Stimulated activated CD4-positive, alpha-beta T cell treated with anti-CD3 and anti-CD28 coated beads, Interleukin-1b, Interleukin-23, amount 100 ng/mL, for 48 hours (primary cell): ENCODE measurements at regions not wholly inside any gene's neighbourhood (a gene's known extent, or its start where the extent isn't known, plus 50 kb on each side); places are given as distances from the start of the nearest gene placed in this dataset.
"Not testable (repeated sequence)": the region's sequence is repeated elsewhere in the genome, so short reads cannot be mapped to it uniquely, and the experiment has no call there.

Source experiments
- DNase-seq: peaks from one replicate; pipeline ENCODE4 v3.0.0-alpha.2; 2020

DNA sequence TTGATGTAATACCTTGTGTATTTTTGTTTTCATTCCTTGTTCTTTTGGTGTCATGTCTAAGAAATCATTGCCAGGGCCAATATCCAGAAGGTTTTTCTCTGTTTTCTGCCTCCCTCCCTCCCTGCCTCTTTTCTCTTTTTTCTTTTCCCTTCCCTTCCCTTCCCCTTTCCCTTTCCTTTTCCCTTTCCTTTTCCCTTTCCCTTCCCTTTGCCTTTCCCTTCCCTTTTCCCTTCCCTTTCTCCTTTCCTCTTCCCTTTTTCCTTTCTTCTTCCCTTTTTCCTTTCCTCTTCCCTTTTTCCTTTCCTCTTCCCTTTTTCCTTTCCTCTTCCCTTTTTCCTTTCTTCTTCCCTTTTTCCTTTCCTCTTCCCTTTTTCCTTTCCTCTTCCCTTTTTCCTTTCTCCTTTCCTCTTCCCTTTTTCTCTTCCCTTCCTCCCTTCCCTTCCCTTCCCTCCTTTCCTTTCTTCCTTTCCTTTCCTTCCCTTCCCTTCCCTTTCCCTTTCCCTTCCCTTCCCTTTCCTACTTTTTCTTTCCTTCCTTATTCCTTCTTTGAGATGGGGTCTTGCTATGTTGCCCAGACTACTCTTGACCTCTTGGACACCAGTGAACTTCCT lies 646.1 kb downstream of the RAPGEF2 start:
- DNase-seq, result no peak

DNA sequence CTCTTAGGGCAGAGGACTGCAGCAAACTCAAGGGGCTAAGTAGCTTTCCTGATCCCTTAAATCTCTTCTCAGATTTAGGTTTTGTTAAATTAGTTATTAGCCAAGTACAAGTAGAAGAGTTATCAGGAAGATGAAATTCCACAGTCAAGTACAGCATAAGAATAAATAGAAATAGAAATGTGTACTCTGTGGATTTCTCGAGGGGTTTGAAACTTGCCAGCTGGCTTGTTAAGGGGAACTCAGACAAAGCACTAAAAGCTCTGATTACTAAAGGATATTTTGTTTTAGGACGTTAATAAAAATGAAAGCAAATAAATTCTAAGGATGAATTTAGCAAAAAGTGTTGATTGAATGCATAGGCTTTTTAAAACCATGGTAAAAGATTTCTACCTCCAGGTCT lies 654.6 kb downstream of the RAPGEF2 start:
- no peak for DNase-seq

DNA sequence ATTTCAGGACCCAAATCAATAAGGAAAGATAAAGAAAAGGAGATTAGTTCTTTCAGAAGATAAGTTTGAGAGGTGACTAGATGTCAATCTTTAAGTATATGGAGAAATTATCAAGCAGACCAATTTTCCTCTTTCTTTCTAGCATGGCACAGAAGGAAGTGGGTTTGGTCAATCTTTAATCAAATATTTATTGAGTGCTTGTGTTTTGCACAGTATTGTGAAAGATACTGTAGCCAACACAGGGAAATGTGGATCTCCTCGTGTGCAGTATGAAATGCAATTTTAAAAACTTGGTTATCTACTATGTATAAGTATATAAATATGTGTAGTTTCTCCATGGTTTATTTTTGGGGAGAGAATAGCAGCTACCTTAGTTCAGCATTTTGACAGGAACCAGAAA lies 655.2 kb downstream of the RAPGEF2 start:
- DNase-seq, result no peak

DNA sequence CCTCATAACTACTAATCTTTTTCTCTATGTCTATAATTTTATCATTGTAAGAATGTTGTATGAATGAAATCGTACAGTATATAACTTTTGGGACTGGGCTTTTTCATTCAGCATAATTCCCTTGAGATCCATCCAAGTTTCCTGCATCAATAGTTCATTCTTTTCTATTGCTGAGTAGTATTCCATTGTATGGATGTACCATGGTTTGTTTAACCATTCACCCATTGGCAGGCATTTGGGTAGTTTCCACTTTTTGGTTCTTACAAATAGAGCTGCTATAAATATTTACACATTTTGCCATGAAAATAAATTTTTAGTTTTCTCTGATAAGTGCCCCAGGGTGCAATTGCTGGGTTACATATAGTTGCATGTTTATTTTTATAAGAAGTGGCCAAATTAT lies 659.8 kb downstream of the RAPGEF2 start:
- no peak for DNase-seq

DNA sequence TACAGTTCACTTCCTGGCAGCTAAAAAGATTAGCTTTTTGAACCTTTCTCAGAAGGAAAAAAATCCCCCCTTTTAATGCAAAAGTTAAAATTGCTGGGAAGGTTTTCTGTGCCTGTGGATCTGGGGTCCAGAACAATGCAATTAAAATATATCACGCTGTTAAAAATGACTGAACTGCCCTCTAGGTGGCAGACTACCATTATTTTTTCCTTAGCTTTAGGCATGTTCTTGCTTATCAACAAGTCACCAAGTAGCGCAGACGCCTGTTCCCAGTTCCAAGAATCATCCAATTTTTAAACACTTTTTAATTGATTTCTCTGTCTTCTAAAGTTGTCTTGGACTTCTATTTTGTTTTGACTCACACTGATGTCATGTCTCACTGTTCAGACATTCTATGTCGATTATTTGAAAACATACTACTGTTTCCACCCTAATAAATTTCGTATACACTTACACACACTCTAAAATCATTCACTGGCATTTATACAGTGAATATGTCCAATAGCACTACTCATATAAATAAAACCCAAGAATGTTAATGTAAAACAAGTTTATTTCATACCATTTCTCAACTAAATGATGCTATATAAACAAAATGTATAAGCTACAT lies 661.6 kb downstream of the RAPGEF2 start:
- DNase-seq, result no peak

DNA sequence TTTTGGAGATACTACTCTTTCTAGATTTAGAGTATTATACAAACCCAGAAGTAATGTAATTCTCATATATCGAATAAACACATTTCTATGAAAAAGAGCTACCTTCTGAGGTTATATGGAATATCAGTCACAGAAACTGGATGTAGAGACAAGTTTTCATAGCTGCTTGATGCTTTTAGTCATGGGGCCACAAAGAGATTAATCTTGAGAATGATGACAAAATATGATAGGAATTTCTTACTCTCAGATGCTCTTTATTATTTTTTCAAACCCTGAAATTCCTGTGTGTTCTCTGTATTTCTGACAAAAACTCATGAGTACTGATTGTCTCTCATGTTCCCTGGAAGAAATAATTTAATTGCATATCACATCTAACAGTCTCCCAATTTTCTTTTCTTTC lies 662.5 kb downstream of the RAPGEF2 start:
- no peak for DNase-seq

DNA sequence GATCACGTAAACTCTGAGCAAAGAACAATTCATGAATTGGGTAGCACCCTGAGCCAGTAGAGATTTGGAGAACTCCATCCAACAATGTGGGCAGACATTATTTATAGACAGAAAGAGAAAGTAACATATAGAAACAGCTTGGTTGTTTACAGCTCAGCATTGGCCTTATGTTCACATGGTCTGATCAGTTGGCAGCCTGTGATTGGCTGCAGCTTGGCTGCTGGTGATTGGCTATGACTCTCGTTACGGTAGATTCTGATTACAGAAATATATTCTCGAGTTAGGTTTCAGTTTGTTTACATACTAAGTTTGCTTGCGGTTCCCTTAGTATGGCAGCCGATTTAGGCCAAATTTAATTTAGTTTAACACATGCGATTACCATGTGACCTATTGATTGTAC lies 663.4 kb downstream of the RAPGEF2 start:
- no peak for DNase-seq

DNA sequence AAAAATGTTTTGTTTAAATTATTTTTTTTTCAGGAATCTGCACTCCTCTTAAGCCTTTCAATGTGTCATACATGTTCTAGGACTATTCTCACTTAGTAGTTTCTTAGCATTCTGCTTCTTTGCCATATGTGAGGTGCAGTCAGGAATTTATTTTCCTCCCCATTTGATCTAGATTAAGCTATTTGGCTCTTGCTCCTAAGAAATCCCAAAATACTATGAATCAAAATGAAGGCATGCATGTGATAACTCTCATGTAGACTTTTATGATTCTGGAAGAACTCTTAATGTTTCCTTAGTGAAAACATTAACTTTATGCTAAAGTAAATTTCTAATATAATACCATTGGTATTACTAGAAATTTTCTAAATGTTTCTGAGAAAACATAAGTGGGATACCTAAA lies 664.5 kb downstream of the RAPGEF2 start:
- DNase-seq, result no peak

DNA sequence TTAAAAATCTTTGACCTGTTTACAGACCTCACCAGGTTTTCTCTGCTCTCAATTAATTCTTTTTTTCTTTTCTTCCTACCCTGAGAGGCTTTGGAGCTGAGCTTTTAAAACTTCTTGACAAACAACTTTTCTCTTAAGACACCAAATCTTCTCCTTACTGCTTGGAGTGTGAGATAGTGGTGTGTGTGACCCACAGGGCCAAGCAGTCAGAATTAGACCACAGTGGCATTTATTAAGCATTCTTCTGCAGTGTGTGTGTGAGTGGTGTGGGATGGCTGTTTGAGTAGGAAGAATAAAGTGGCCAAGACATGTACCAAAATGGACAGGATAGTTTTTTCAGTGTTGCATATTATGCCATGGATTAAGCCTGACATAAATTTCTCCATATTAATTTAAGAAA lies 665.1 kb downstream of the RAPGEF2 start:
- DNase-seq, result no peak

DNA sequence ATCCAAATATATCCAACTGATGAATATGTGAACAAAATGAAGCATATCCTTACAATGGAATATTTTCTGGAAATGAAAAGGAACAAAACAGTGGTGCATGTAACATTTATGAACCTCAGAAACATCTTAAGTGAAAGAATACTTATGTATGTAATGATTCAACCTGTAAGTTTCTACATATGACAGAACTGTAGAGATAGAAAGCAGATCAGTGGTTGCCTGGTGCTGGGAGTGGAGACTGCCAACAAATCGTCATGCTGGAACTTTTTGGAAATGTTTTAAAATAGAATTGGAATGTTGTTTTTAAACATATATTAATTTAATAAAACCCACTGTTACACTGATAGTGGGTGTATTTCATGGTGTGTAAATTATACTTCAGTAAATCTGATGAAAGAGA lies 667.5 kb downstream of the RAPGEF2 start:
- DNase-seq, result no peak

DNA sequence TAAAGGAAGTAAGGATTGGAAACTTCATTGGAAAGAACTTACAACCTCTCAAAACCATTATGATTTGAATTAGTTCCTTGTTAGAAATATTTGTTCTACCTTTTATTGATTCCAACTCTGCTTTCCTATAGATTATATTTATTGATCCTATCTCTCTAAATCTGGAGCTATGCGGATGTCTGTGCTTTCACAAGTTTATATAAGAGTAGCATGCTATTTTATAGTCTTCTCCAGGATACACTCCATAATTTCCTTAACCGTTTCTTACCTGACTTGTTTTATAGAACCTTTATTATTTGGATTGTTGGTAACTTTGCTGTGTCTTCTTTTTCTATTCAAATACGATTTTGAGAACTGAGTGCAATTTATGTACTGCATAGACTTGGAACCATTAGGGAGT lies 668.1 kb downstream of the RAPGEF2 start:
- DNase-seq, result no peak

DNA sequence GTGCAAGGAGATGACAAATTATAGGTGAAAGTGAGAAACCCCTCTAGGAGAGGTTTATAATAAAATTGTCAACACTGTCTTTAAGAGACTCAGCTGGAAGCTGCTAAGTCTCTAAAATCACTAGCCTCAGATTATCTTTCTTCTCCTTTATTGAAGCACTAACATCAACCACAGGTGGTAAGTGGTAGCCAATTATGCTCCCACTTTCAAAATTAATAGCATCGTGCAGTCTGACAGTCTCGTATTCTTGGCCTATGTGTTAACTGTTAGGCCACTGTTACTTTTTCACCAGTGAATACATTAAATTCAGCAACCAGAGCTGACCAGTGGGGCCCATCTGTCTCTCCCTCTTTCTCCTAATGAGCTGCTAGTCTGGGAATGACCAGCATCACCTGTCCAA lies 674.1 kb downstream of the RAPGEF2 start:
- no peak for DNase-seq

DNA sequence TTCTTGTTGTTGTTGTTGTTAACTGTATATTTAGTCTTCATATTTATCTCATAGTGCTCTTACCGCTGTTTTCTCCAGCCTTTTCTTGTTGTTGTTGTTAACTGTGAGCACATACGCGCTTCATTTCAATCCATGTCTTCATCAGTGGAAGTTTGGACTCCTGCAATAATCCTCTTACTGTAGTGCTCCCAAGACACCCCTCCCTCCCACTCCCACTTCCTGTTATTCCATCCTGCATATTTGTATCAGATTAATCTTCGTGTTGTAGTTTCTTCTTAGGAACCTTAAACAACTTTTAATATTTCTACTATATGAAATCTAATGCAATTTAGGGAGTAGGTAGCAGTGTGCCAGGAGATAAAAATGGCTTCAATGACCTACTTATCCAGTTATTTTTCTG lies 674.8 kb downstream of the RAPGEF2 start:
- no peak for DNase-seq

DNA sequence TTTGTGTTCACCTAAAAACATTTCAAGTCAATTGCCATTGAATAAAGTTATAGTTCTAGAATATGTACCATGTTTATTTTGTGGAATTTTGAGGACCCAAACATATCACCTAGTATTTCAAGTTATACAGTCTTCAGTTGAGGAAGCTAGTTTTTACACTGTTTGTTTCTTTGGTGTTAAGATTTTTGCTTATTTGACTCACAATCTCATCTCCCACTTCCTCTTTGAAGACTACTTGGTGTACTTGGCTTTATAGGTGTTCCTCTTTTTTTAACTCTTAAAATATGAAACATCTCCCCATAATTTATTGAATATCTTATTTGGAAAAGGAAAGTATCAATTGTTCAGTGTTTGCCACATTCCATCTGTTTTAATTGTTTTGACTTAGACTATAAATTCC lies 675.4 kb downstream of the RAPGEF2 start:
- no peak for DNase-seq

DNA sequence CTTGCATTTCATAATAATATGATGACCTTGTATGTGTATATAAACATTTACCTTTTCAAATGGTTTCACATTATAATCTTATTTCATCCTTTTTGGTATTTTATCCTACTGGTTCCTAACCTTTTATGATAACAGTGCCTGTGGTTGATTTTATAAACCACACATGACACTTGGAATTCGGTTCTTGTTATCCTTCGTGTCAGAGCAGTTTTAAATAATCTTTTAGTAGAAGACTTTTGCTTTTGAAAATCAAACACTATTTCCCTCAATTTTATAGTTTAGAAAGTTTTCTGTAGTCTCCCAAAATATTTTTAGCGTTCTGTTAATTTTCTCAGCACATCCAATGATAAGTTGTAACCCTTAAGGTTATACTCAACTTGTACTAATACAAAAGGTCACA lies 676.8 kb downstream of the RAPGEF2 start:
- no peak for DNase-seq

DNA sequence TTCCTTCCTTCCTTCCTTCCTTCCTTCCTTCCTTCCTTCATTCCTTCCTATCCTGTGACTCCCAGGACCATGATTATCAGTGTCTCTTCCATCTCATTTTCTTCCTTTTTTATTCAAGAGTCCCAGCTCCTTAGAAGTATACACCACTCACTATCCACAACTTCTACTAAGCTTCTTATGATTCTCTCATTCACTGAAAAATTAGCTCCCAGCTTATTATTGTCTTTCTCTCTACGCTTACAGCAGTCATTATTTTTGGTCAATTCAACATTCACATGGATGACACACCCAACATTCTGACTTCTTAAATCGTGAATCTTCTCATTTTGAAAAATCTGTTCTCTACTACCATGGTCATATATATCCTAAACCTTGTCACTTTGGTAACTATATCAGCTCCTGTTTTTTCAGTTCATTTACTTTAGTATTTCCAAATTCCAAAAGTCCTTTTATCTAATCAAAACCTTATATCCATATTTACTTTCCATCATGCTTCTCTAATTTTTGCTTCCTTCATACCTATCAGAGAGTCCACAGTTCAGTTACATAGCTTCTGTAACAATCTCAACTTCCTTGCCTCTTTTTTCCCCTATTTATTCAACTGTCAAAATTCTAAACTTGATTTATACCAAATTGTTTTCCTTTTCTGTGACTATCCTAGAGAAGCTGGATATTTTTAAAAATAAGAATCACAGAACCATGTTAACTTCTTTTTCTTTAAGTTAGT lies 677.5 kb downstream of the RAPGEF2 start:
- no peak for DNase-seq

DNA sequence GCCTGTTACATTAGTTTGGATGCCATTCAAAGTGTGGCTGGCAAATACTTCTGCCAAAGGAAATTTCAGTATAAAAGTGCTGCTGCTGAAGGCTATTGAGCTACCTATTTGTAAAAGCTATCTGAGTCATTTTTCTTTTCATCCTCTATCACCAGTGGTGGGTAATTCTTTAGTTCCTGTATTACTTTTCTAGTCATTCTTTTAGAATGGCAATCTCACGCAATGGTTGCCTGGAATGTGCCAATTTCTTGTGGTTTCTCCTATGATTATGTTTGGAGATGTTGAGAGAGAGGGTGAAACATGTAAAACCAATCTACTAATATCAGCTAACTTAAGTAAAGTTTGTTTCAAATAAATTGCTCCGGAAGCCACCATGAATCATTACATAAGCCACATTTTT lies 685.0 kb downstream of the RAPGEF2 start:
- no peak for DNase-seq

DNA sequence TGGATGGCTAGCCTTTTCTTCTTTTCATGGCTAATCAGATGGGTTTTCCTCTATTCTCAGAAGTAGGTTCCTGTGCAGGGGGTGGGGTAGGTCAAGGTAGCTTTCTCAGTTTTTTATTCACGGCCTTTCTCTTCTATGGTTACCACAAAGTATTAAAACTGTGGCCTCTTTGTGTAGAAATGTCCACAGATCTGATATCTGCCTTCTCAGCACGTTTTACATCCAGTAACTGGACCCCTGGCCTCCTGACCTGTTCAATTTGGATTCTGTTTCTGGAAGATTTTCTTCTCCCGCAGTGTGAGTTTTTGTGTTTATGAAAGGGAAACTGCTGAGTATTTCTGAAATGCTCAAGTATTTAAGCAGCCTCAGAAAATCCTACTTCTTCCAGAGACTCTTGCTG lies 688.5 kb downstream of the RAPGEF2 start:
- DNase-seq, result no peak

DNA sequence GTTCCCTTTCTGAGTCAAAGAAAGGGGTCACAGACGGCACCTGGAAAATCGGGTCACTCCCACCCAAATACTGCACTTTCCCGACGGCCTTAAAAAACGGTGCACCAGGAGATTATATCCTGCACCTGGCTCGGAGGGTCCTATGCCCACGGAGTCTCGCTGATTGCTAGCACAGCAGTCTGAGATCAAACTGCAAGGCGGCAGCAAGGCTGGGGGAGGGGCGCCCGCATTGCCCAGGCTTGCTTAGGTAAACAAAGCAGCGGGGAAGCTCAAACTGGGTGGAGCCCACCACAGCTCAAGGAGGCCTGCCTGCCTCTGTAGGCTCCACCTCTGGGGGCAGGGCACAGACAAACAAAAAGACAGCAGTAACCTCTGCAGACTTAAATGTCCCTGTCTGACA lies 701.7 kb downstream of the RAPGEF2 start:
- not testable (repeated sequence) for DNase-seq

DNA sequence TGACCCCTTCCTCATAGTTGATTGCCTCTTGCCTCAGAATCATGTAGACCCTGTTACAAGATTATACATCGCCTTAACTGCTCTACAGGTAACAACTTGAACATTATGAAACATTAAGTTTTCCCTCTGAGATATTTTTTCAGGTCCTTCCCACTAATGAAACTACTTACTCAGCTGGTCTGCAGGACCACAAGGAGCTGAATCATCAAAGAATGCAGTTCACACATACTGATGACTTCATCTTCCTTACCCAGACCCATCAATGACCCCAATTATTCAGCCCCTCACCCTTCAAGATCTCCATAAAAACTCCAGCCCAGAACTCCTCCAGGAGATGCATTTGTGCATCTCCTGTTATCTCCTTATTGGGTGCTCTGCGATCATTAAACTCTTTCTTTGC lies 720.9 kb downstream of the RAPGEF2 start:
- DNase-seq, result no peak

DNA sequence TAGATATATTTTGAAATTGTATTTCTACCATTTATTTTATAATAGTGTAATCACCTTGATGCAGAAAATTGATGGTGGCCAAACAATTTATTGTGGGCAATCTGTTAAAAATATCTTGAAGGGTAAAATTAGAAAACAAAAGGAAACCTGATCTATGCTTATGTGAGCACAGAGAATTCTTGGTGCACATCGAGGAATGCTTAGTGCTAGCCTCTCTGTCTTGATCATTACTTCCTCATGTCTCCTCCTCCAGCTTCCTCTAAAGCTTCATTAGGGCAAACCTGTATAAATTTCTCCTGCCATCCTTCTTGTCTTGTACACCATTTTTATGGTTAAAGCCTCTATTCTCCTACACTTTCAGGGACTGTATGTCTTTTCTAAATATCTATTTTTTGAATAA lies 725.8 kb downstream of the RAPGEF2 start:
- no peak for DNase-seq

DNA sequence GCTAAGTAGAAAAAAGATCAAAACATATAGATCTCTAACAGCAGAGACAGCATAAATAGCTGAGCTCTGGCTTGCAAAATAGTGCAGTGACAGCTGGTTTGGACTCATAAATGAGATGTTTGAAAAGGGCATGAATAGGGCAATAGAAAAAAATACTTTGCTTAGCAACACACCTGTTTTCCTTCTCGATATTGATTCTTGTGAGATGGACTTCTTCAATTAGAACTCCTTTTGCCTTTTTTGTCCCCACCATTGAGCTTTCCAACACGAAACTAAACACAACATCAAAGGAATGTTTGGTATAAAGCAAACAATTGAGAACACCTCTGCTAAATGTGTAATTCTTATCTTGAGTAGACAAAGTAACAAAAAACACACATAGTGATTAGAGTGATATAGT lies 726.3 kb downstream of the RAPGEF2 start:
- no peak for DNase-seq

DNA sequence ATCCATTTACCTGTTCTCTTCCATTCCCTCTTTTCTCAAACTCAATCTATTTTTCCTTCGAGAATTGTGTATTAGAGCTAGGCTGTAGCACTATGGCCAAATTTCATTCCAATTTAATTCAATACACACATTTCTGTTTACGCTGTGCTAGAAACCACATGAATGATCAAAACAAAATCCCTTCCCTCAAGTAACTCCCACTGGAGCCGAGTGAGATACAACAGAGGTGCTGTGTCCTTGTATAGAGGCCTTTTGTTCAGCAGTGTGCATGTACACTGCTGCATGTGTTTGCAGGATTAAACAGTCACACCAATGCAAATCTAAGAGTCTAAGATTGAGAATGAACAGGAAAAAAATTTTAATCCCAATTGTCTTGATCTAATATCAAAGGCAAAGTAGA lies 734.2 kb downstream of the RAPGEF2 start:
- DNase-seq, result no peak

DNA sequence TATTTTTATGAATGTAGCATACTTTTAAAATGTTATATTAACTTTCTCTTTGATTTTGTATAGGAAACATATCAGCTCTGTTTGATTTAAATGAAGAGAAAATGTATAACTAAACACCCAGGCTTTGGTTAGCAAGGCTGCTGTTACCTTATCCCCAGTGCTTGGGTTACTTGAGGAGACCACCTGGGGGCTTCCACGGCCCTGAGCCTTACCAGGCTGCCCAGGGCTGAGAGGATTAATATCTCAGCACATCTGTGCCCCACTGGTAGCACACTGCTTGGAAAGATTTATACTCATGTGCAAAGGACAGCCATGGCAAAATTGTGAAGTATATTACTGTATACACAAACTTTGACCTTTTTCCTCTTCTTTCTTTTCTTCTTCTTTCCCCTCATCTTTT lies 752.9 kb downstream of the RAPGEF2 start:
- DNase-seq, result no peak

DNA sequence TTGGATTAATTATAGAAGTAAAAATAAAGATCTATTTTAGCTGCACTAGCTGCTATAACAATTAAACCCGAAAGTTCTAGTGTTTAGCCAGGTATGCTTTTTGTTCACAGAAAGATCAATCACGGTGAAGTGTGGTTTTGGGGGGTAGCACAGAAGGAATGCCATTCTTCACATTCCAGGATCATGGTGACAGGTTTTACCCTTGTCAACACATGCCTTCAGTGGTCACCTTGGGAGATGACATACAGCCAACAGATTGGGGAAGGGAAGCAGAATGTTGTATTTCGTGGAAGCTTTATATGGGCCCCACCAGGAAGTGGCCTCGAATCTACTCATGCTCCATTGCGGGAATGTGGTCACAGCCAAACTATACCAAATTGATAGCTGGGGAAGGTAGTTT lies 753.6 kb downstream of the RAPGEF2 start:
- no peak for DNase-seq
